ENCODE measurements at regions not wholly inside any gene's neighbourhood (a gene's known extent, or its start where the extent isn't known, plus 50 kb on each side); places are given as distances from the start of the nearest gene placed in this dataset.

DNA sequence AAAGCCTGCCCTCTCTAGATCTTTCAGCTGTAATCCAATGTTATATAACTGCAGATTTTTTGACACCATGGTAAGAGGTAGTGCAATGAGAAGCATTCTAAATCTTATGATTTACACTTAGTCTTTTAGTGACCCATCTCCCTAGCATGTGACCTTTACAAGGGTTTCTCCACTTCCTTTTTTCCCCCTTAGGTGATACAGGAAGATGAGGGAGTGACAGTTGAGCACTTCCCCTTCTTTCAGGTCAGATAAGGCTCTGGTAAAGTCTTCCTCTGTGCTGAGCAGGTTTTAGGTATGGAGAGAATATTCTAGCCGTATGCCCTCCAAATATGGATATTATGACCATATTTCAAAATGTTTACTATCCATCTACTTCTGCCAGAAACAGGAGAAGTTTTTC, 753.6 kb downstream of the JRKL start:
- no peak for DNase-seq (ENCODE audit: low read depth)

DNA sequence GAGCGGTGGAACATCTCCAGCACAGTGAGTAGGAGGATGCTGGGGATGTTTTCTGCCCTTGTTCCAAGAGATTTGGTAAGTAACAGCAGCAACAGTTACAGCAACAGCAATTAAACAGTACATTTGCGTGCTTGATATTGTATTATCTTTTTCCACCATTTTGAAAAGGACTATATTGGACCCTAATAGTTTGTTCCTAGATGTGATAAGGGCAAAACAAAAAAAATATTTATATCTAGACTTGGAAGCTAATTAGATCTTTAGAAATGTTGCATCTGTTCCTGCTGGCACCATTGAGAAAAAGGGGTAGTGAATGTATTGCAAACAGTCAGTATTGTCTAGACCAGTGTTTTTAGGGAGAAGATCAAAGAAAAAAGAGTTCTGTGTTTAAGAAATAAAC, 759.9 kb downstream of the JRKL start:
- DNase-seq (ENCODE audit: low read depth), result no peak

DNA sequence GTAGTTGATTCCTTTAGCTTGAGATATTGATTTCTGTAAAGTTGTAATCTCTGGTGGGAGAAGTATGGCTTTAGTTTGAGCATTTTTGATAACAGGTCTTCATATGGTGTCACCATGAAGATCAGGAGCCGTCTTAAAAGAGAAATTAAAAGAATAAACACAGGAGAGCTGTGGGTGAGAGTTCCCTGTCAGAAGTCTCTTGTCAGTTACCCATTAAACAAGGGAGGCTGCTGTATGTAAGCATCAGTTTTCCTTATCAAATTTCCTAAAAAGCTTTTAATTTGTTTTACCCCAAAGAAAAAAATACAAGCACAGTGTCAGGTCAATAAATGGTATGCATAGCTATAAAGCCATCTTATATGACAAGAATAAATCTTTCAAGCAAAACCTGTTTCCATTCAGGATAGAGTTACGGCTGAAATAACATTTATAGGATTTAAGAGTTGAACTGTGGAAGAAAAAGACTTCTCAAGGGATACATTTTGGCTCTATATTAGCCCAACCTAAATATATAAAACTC, 767.5 kb downstream of the JRKL start:
- no peak for DNase-seq (ENCODE audit: low read depth)

DNA sequence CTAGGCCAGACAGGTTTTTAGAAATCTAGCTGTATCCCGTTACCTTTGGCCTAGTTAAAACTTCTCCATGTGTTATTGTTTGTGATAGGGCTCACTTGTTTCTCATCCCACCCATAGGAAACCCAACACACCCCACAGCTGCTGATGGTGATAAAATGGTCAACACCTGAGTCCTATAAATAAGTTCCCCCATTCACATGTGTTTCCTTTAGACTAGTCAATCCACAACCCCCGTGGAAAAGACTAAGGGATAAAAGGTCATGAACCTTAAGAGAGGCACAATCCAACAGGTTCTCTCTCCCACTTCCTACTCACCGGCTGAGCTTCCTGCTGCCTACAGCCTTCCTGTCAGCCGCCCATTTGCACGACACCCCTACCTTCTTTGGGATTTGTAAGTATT, 768.4 kb downstream of the JRKL start:
- DNase-seq (ENCODE audit: low read depth), result no peak

DNA sequence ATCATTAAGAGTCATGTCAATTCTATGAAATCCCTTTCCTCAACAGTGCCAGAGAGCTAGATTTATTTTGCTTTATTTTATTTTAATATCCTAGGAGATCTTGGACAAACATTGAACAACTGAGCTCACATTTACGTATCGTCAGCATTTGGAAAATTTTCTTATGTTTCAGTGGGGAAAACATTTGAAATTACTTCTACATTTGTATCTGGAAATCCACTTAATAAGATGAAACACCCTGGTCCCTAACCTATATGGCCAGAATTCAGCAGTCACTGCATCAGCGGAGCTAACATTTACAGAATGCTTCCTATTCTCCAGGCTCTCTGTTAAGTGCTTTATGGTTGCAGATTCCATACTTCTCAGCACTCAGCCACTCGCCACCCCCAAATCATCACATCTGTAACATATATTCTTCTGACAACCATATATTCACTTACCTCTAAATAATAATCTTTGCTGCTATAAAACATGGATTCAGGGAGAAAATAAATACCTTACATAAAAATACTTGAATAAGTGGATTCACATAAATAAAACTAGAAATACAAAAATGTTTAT, 773.9 kb downstream of the JRKL start:
- DNase-seq (ENCODE audit: low read depth), result no peak

DNA sequence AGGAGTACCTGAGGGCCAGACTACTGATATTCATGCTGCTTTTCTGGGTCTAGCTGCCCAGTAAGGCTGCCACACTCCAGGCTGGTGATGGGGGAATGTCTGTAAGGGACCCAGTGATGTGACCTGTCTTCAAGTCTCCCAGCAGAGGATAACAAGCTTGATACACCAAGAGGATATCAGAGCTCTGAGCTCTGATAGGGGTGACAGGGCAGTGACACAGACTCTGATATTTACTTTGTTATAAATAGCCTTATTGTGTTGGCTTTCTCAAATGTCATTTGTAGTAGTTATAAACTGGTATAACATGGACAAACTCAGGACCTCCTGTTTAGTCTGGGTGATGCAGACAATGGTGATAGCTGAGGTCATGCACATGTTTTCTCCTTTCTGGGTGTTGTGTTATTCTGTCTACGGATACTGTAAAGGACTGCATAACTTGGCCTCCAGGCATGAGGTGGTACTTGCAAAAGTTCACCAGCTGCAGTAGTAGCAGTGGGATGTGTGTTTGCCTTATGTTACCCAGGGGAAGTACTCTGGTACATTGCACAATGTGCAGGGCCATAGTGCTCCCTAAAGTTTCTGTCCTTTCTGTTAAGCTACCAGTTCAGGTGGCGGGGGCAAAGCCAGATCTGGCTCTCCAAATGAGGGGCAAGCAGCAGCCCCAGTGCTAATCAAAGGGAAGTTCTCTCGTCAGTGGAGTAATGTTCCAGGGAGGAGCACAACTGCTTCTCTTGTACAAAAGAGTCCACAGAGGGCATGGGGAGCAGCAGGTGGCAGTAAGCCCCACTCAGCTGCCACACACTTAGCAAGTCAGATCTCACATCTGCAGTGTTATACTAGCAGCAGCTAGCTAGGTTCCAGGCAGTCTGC, 812.2 kb downstream of the JRKL start:
- DNase-seq (ENCODE audit: low read depth), result no peak

DNA sequence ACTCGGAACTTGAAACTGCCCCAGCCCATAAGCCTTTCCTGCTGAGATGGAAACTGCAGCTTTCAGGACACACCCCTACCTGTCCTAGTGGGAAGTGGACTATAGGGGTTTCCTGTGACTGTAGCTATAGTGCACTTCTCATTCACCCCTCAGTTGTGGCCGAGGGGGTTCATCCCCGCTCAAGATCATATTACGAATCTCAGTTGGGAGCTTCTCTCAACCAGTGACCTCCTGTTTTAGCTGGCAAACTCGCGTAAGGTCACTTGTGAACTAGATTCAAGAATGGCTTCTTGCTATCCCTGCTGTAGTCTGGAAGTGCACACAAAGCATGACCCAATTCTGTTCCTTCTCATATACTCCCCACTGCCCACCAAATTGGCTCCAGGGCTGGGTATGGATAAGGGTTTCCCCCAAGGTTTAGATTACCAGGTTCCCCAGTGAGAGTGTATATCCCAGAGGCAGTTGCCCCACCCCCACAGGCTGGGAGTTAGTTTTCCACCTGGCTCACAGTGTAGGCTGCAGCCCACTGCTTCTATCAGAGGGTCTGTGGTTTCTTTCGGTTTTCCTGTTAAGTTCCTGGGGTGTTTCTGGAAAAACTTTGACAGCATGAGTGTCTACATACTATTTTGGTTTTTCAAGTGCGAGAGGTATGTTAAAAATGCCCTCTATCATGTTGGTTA, 812.9 kb downstream of the JRKL start:
- no peak for DNase-seq (ENCODE audit: low read depth)

DNA sequence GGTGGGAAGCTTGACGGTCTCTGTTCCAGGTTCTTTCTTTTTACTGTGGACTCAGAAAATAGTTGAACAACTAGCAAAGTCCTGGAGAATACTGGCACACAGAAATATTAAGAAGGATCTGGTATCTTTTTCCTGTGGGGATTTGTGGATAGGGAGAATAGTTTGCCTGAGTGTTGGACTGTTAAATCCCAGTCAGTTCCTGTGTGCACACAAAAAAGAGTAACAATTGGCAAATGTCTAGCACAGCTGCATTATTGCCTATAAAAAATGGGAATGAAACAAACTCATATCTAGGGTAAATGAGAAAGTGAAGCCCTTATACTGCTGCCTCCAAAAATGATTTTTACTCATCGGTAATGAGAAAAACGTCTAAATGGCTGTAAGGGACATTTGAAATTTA, 828.2 kb downstream of the JRKL start:
- DNase-seq (ENCODE audit: low read depth), result no peak

DNA sequence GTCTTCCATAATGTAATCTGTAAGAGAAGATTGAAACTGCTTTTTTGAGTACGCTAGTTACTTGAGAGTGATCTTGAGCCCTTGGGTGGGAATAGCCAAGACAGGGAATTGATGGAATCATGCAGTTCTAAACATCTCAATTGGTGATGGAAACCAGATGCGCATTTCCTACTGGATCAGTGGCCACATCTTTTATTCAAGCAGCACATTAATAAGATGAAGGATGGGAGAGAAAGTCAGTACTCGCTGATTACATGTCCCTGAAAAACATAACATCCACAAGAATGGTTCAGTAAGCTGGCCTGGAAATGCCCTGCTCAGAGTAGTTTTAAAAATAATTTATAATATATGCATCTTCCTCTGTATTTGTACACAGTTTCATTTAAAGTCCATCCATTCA, 833.8 kb downstream of the JRKL start:
- no peak for DNase-seq (ENCODE audit: low read depth)

DNA sequence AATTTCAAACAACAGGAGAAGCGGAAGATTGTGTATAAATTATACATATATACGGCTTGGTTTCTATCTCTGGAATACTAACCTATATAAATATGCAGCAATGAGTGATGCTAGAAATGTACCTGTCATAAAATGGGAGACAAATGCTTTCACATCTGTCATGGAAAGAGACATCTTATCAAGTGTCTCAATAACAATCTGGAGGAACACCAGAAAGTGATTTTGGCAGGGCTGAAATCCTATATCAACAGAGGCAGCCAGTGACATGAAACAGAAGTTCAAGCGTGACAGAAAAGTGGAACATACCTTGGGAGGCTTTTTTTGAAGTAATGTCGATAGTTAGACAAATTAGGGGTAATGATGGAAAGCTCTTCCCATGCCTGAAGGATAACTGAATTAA, 834.6 kb downstream of the JRKL start:
- DNase-seq (ENCODE audit: low read depth), result no peak

DNA sequence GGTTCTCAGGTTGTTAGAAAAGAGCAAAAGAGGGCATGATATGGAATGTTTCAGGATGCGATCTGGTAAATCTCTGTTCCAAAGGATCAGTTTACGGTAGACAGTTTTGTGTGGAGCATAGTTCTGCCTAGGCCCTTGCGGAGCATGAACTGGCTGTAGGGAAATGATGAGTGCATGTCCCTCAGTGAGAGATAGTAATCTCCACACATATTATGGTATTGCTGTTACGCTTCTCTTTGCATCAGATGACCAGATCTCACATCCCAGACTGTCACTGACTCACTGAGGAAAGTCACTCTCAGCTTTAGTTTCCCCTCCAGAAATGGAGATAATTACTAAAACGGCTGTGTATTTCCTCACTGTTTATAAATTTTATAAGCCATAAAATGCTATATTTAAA, 836.0 kb downstream of the JRKL start:
- DNase-seq (ENCODE audit: low read depth), result no peak

DNA sequence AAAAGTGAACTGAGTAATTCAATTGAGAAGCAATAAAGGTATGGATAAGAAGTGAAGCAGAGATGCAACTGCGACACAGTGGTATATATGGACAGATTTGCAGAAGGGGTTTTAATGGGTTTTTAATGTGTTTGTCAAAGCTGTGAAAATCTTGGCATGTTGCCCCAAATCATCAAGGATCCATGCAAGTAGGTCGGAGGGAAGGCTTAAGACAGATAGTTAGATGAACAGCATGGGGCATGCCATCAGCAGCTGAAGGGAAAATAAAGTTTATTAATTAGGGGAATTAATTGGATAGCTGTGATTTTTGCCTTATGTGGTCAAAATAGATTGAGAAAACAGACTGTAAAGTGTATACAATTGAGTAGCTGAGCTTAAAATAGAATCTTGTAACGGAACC, 840.1 kb downstream of the JRKL start:
- no peak for DNase-seq (ENCODE audit: low read depth)

DNA sequence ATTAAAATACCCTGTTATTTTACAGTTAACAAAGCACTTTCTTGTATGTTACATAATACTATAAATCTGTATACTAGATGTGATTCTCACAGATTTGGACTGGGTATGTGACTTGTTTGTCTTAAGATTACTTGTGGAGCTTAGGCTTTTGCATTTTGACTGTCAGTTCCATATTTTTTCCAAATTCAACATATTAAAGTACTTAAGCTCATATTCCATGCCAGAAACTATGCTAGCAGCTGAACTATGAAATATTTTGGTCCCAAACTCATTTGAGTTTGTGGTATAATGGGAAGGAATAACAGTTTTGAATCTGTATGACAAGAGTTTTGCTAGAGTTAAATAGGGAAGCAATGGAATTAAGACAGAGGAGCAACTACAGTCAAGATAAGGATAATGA, 841.4 kb downstream of the JRKL start:
- DNase-seq (ENCODE audit: low read depth), result no peak

DNA sequence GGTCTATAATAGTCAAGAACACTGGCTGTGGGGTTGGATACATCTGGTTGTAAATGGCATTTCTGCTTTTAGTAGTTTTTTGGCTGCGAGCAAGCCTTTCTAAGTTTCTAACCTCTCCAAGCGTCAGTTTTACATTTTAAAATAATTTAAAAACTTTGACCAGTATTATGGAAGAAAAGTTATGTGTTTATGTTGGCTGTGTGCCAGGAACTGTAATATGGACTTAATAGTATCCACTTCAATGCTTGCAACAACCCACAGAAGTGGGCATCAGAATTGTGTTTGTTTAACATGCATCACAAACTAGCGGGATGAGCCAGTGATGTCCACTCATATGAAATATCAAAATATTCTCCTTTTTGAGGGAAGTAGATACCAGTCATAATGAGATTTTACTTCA, 844.2 kb downstream of the JRKL start:
- no peak for DNase-seq (ENCODE audit: low read depth)

DNA sequence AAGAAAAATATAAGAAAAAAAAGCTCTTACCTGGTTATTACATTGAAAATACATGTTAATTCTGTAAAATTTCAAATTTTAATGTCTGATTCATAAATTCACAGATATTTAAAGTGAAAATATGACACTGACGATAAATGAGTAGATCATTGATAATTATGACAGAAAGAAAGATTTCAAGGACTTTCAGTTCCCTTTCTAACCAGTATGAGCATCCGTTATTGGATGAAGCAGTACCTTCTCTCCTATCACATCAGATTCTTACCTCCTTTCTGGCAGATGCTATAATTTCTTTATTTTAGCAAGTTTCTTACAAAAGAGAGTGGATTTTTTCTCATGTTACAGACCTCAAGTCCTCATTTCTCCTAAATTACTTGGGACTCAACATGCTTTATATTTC, 847.3 kb downstream of the JRKL start:
- DNase-seq (ENCODE audit: low read depth), result no peak

DNA sequence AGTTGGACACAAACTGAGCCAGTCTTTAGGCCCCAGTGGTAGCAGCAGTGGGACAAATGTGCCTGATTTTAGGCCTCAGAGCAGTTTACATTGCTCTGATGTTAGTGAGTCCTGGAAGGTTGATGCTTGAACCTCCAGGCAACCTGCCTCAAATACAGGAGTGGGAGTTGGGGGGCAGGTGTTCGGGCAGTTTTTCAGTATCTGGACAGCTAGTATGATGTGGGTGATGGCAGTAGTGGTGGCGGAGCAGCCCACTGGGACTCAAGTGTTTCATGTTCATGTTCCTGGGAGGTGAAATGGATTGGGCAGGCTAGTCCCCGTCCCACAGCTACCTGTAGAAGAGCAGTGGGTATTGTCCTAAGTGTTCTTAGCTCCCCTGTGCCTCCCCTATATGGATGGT, 857.8 kb downstream of the JRKL start:
- DNase-seq (ENCODE audit: low read depth), result no peak

DNA sequence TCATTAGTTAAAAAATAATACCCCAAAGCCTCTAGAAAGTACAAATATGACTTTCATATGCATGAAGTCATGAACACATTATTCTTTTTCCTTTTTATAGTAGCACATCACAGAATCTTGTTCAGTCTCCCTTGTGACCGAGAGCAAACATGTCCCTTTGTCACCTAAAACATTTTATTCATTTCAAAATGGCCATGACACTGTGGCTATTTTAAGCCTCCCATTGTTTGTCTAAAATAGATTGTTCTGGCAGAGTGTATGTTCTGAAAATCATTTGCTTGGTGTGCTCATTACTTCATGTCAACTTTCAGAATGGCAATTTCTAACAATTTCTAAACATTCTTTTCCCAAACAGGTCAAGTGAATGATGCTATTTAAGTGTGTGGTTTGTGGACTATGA, 865.0 kb downstream of the JRKL start:
- DNase-seq (ENCODE audit: low read depth), result no peak

DNA sequence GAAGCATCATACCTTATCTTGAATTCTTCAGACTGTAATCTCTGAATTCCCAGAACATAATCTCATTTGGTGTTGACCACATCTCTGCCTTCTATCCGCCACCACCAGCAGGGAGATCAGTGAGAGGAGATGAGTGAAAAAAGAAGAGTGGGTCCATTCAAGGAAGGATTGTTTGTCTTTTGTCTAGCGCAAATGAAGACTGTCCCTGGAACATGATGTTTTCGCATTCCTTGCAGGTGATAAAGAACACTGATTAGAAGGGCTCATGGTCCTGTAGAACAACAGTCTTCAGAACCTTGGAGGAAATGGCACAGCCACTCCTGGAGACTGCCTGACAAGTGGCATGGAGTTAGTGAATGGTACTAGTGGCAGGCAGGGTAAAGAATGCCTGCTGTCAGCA, 869.6 kb downstream of the JRKL start:
- no peak for DNase-seq (ENCODE audit: low read depth)

DNA sequence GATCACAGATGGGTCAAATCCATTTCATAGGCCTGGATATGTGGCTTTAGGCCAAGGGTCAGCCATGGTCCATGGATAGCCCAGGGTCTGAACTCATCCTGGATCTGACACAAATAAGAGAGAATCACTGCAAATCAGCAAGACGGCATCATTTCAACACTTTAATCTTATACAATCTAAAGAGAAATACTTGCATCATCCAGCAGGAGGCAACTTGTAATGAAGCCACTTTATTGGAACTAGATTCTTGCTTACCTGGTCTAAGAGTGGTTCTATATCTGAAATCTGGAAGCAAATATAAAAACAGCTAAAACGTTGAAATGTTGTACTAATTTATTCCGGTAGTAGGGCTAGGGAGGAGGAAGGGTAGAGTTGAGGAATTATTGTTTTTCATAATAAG, 870.1 kb downstream of the JRKL start:
- DNase-seq (ENCODE audit: low read depth), result no peak

DNA sequence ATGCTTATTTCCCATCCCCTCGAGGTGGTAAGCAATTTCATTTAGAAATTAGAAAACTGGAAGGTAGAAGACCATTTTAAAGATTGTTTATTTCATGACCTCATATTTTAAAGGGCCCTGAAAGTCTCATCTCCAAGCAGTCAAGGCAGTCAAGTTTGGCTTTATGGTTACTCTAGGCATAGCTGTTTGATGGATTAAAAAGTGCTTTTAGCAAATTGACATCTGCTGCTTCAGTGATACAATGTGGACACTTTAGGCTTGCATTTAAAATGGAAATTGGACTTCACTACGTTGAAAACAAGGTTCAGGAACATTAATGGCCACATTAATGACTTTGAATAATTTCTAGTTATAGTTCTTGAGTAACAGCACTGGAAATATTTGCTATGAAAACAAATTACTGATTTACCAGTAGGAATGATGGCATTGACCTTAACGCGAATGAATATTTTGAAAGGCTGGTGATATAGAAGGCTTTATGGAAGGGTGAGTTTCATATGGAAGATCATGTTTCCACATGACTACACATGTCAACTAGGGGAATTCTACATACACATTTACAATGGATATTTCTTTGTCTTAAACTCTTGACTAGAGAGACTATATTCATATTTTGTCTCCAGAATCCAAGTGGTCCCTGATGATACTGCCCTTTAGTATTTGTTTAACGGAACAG, 873.5 kb downstream of the JRKL start:
- DNase-seq (ENCODE audit: low read depth), result no peak

DNA sequence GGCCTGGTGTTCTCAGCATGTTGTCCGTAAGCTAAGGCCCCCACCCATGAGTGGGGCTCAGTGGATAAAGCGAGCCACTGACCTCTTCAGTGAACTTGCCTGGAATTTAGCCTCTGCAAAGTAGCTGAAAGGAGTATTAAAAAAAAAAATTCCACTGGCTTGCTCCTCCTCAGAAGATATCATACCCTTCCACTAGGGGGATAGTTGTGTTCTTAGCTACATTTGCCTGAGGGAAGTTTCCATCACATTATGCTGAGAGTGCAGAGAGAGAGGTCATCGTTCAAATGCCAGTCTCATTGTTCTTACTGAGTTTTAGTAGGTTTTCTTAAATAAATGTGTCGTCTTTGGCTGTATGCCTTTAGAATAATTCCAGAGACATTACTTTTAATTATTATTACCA, 879.7 kb downstream of the JRKL start:
- peak; percentile 3 for DNase-seq (ENCODE audit: low read depth)

DNA sequence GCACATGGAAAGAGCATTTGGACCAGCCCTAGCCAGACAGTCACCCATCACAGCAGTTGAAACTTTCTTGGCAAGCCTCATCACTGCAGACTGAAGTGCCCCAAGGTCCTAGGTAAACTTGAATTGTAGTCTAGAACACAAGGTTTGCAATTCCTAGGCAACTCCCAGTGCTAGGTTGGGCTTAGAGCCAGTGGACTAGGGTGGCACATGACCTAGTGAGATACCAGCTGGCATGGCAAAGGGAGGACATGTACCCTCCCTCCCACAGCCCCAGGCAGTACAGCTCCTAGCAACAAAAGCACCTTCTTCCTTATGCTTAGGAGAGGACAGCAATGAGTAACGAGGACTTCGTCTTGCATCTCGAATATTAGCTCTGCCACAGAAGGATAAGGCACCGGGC, 889.5 kb downstream of the JRKL start:
- DNase-seq (ENCODE audit: low read depth), result no peak

DNA sequence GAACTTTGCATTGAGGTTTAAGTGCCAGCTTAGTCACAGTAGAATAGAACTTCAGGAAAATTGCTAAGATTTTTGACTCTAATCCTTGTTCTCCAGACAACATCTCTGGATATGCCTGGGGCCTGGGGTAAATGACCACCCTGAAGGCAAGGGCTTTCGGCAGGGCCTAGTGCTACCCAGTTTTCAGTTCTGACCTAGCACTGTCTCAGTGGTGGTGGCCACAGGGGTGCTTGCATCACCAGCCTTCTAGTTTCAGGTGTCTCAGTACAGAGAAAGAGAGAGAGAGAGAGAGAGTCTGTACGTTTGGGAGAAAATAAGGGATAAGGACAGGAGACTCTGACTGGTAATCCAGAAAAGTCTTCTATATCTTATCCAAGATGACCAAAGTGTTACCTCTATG, 890.5 kb downstream of the JRKL start:
- DNase-seq (ENCODE audit: low read depth), result no peak
